PC-3 (cell line): ENCODE measurements at regions not wholly inside any gene's neighbourhood (a gene's known extent, or its start where the extent isn't known, plus 50 kb on each side); places are given as distances from the start of the nearest gene placed in this dataset.

Source experiments
- CTCF ChIP-seq: fragments of 300-600 bp; sonication (generic); conservative IDR thresholded peaks from 2 replicates; pipeline ENCODE4 v1.5.1; 2017; ENCODE audit warnings: antibody characterized with exemption, low read depth, mild to moderate bottlenecking, low read length
- EZH2phosphoT487 ChIP-seq: fragments of 300-600 bp; sonication (generic); IDR thresholded peaks from 2 replicates; pipeline ENCODE4 v1.6.1; 2018; ENCODE audit warnings: mild to moderate bottlenecking, antibody characterized with exemption, low read length, borderline replicate concordance

- no peak for TF ChIP-seq EZH2phosphoT487
- TF ChIP-seq CTCF: no peak
Measured at GRCh38 chr11:70620510-70621184, 222.3 kb downstream of the CTTN start.
